Right lobe of liver (tissue), 6 donors: ENCODE measurements at regions not wholly inside any gene's neighbourhood (a gene's known extent, or its start where the extent isn't known, plus 50 kb on each side); places are given as distances from the start of the nearest gene placed in this dataset.
"Not testable (repeated sequence)": the region's sequence is repeated elsewhere in the genome, so short reads cannot be mapped to it uniquely, and the experiment has no call there.

Experiments
- ATAC-seq, 4 donors: fragments of 200-7000 bp; cut with Tn5 transposase; one replicate each; pipeline ENCODE4 v1.9.1; 2020; ENCODE audit warnings: mild to moderate bottlenecking in 4 of 4, moderate library complexity in 4 of 4
- DNase-seq, 3 donors: peaks; one replicate each; pipeline ENCODE4 v3.0.0-alpha.2; 2020
- H3K27ac ChIP-seq, 3 donors: fragments of 200-600 bp; one replicate each; pipeline ENCODE4 v1.8.0; 2022
- H3K27me3 ChIP-seq, 2 donors: fragments of 200-600 bp; one replicate each; pipeline ENCODE4 v1.8.0; 2022
- H3K36me3 ChIP-seq, 4 donors: fragments of 200-600 bp; sonication (generic) in 1 of 4; one replicate each; pipeline versions ENCODE4 v1.5.1 to v1.8.0; 2017 to 2022; ENCODE audit warnings: control low read depth in 1 of 4
- H3K4me1 ChIP-seq, 4 donors: fragments of 200-600 bp; sonication (generic) in 1 of 4; one replicate each; pipeline versions ENCODE4 v1.5.1 to v1.8.0; 2017 to 2022; ENCODE audit warnings: control low read depth in 1 of 4
- H3K4me3 ChIP-seq, 3 donors: fragments of 200-600 bp; one replicate each; pipeline ENCODE4 v1.8.0; 2022
- H3K9me3 ChIP-seq, 4 donors: fragments of 200-600 bp; sonication (generic) in 1 of 4; one replicate each; pipeline versions ENCODE4 v1.5.1 to v1.8.0; 2017 to 2022; ENCODE audit warnings: control low read depth in 1 of 4
- POLR2A ChIP-seq: fragments of 450-650 bp; IDR thresholded peaks from one replicate; pipeline ENCODE4 v1.6.1; 2017; ENCODE audit warnings: antibody characterized with exemption, mild to moderate bottlenecking
- WGBS: methylation state at CpG from one replicate; pipeline ENCODE4 v1.1.6; 2018; ENCODE audit warnings: low coverage, low lambda C conversion rate; ENCODE audit not compliant: insufficient coverage; ENCODE audit errors: missing lambda C conversion rate; 5-methylcytosine and 5-hydroxymethylcytosine counted together
- intact Hi-C, 2 donors: fragments of 100-400 bp; cut with DNase I; formaldehyde crosslinking; loops; one replicate each; pipeline versions ENCODE4 v1.11.2 to v1.14.1; 2022
- TF ChIP-seq, protein P1 (sequence below), 4 donors: fragments of 200-600 bp in 3 of 4; fragments of 450-650 bp in 1 of 4; IDR thresholded peaks; one replicate each; pipeline versions ENCODE4 v1.5.1 to v1.8.0; 2016 to 2022; ENCODE audit warnings: antibody characterized with exemption in 4 of 4, mild to moderate bottlenecking in 2 of 4
- donor health status: DM: no; HTN: yes; CAD: no.
- donor health status: DM: no; HTN: no; CAD: no.
- donor health status: DM: no; HTN: no; CAD: no.
- donor health status: DM: no; HTN: yes; CAD: no.
- donor health status: DM: no; HTN: yes; CAD: no.

DNA sequence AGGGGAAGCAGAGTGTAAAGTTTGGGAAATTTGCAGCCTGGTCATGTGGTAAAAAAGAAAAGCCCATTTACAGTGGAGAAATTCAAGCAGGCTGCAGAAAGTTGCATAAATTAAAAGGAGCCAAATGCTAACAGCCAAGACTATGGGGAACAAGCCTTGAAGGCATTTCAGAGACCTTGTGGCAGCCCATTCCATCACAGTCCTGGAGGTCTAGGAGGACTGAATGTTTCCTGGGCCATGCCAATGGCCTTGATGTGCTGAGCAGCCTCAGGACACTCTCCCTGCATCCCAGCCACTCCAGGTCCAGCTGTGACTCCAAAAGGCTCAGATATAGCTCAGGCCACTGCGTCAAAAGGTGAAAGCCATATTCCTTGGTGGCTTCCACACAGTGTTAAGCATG, 1202.4 kb upstream of the ATXN8OS start:
- DNase-seq = no peak
- no peaks in the 10 kb centered on the region for H3K4me1 ChIP-seq
- H3K27me3 ChIP-seq = no peaks in the 10 kb centered on the region
- H3K36me3 ChIP-seq = no peaks in the 10 kb centered on the region
- no peak for ATAC-seq
- 20% methylated on average over 1 of the region's 1 CpG for WGBS
- no peaks in the 10 kb centered on the region for H3K9me3 ChIP-seq
- TF ChIP-seq POLR2A = no peak
- TF ChIP-seq, protein P1, sequence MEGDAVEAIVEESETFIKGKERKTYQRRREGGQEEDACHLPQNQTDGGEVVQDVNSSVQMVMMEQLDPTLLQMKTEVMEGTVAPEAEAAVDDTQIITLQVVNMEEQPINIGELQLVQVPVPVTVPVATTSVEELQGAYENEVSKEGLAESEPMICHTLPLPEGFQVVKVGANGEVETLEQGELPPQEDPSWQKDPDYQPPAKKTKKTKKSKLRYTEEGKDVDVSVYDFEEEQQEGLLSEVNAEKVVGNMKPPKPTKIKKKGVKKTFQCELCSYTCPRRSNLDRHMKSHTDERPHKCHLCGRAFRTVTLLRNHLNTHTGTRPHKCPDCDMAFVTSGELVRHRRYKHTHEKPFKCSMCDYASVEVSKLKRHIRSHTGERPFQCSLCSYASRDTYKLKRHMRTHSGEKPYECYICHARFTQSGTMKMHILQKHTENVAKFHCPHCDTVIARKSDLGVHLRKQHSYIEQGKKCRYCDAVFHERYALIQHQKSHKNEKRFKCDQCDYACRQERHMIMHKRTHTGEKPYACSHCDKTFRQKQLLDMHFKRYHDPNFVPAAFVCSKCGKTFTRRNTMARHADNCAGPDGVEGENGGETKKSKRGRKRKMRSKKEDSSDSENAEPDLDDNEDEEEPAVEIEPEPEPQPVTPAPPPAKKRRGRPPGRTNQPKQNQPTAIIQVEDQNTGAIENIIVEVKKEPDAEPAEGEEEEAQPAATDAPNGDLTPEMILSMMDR (IDR thresholded peaks at IDR 0.05) = no peak
- H3K4me3 ChIP-seq = no peak overlapping the region
- H3K27ac ChIP-seq = no peak overlapping the region
- intact Hi-C loops = no loop called here

DNA sequence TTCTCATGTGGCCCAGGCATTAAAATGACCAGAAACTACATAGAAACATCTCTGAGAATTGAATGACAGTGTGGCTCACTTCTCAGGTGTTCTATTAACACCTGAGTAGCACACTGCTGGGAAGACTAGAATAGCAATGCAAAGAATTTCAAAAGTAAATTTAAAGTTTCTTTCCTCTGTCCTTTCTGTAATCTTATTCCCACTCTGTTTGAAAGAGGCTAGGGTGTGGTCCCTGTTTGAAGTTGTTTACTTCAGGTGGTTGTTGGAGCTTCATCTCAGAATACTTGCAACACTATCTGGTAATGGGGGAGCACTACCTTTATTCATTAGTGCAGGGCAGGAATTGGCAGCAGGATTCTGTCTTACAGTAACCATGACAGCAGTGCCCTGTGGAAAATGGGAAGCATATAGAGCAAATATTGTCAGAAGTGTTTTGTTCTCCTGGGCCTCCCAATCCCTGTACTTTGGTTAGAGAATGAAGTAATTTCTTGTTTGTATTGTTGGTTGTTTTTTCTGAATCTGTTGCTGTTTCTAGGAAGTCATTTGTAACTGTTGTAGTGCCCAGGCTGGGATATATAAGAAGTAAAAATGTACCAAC, 1210.2 kb upstream of the ATXN8OS start:
- TF ChIP-seq, protein P1 (IDR thresholded peaks at IDR 0.05) = no peak
- TF ChIP-seq POLR2A = no peak
- DNase-seq (no peak), ATAC-seq (peak in 1 of 4 donors; percentile 42)
- H3K27me3 ChIP-seq = no peaks in the 10 kb centered on the region
- H3K9me3 ChIP-seq = no peaks in the 10 kb centered on the region
- intact Hi-C loops = no loop called here
- H3K4me1 ChIP-seq = no peaks in the 10 kb centered on the region
- H3K4me3 ChIP-seq = no peak overlapping the region
- H3K36me3 ChIP-seq = no peaks in the 10 kb centered on the region
- H3K27ac ChIP-seq = no peak overlapping the region

DNA sequence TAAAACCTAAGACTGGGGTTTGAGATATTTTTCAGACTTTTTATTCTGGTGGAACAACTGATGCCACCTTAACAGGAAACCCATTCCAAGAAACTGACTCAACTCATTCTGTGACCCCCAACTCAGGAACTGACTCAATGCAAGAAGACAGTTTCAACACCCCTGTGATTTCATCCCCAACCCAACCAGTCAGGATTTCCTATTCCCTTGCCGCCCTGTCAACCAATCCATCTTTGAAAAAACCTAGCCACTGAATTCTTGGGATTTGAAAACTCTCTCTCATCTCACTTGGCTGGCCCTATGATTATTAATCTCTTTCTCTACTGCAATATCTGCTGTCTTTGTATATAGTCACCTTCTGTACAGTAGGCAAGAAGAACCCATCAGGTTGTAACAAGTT, 1211.9 kb upstream of the ATXN8OS start:
- intact Hi-C loops = no loop called here
- 65% methylated on average over 1 of the region's 1 CpG for WGBS
- no peak for DNase-seq
- Histone ChIP-seq H3K4me1 (no peaks in the 10 kb centered on the region), H3K27ac (no peak overlapping the region), H3K27me3 (no peaks in the 10 kb centered on the region), H3K4me3 (no peak overlapping the region), H3K9me3 (no peaks in the 10 kb centered on the region), H3K36me3 (no peaks in the 10 kb centered on the region)
- TF ChIP-seq, protein P1 (IDR thresholded peaks at IDR 0.05) = no peak
- TF ChIP-seq POLR2A = no peak
- no peak for ATAC-seq

DNA sequence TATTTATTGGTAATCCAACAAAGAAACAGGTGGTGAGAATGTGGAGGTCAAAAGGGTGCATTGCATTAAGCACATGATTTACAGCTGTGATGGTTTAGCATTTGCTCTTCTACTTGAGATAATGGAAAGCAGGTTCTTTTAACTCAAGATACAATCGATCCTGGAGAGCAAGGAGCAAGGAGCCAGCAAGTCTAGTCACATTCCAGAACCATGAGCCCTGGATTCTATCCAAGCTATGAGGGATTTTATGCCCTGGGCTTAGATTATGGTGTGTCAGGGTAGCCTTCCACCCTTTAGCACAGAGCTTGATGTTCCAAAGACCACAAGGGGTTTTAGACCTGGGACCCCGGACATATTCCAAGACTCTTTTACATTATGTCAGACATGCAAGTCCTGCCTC, 1213.9 kb upstream of the ATXN8OS start:
- H3K27ac ChIP-seq, intact Hi-C loops, H3K4me1 ChIP-seq, ATAC-seq, H3K9me3 ChIP-seq, H3K27me3 ChIP-seq, DNase-seq, H3K36me3 ChIP-seq, H3K4me3 ChIP-seq: not testable (repeated sequence)
- WGBS = 36% methylated on average over 2 of the region's 2 CpGs

DNA sequence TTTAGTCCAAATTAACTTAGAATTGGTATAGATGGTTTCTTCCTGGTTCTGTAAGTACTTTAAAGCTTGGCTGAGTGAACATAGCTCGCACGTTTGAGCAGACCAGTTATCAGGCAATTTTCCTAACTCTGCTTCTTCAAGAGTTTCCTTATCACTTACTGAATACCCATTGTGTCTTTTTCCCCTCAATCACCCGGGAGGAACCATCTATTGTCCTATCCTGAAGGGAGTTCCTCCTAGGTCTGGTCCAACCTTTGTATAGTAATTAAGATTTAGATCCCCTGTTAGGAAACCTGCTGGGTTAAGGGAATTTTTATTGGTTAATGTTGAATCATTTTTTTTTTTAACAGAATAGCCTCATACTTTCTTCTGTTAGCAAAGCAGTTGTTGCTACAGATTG, 1215.0 kb upstream of the ATXN8OS start:
- H3K4me3 ChIP-seq, H3K4me1 ChIP-seq, H3K36me3 ChIP-seq, H3K27ac ChIP-seq, intact Hi-C loops, H3K27me3 ChIP-seq, DNase-seq, ATAC-seq, H3K9me3 ChIP-seq: not testable (repeated sequence)
- 20% methylated on average over 3 of the region's 3 CpGs for WGBS

DNA sequence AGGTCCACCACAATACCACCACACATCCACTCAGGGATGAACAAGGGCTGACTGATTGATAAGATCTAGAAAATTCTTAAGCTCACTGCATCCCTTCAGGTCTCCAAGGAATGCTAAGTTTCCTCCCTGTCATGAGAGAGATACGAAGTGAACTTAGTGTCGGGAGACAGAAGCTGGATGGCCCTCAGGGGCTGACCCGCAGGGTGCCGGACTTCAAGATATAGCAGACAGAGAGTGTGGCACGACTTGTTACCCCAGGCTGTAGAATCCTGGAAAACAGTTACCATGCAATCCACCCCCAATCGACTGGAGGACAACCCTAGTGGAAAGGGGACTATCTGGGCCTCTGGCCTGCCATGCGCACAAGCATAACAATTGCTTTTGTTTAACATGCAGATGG, 1217.5 kb upstream of the ATXN8OS start:
- H3K4me1 ChIP-seq, DNase-seq, H3K27me3 ChIP-seq, H3K27ac ChIP-seq, intact Hi-C loops, H3K36me3 ChIP-seq, H3K4me3 ChIP-seq, H3K9me3 ChIP-seq, ATAC-seq: not testable (repeated sequence)
- 61% methylated on average over 3 of the region's 7 CpGs for whole genome bisulfite sequencing
